Cardiac fibroblast (primary cell): ENCODE measurements at regions not wholly inside any gene's neighbourhood (a gene's known extent, or its start where the extent isn't known, plus 50 kb on each side); places are given as distances from the start of the nearest gene placed in this dataset.

Source experiments
- DNase-seq, 2 donors: peaks; one replicate each; pipeline versions ENCODE4 v3.0.0 to v3.0.0-alpha.2; 2010; ENCODE audit warnings: low read depth in 2 of 2
- H3K4me3 ChIP-seq, 2 donors: replicated peaks in 1 of 2; 1 replicate in 1 of 2; 2 replicates in 1 of 2; pipeline ENCODE4 v1.5.1; 2011; ENCODE audit warnings: low read depth in 2 of 2, low read length in 2 of 2, mild to moderate bottlenecking in 2 of 2, moderate library complexity in 1 of 2
- TF ChIP-seq, protein P1 (sequence below): IDR thresholded peaks from one replicate; pipeline ENCODE4 v1.5.1; 2011; ENCODE audit warnings: low read depth, mild to moderate bottlenecking, low read length, inconsistent platforms

DNA sequence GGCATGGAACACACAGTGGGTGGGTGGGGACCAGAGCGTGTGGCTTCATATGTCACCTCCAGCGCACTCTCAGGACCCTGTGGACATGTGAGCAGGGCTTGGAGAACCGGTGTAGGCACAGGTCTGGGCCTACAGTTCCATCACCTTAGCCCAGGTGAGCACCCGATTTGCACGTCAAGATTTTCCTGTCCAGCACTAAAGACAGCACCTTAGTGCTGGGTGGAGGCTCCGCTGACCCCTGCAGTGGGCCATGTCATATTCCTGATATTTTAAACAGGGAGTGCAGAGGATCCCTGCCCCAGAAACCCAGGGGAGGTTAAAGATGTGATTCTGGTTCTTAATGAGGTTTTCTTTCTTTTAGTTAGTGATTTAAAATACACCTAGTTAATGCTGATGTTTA lies 356.0 kb upstream of the IRX4 start:
- TF ChIP-seq, protein P1, sequence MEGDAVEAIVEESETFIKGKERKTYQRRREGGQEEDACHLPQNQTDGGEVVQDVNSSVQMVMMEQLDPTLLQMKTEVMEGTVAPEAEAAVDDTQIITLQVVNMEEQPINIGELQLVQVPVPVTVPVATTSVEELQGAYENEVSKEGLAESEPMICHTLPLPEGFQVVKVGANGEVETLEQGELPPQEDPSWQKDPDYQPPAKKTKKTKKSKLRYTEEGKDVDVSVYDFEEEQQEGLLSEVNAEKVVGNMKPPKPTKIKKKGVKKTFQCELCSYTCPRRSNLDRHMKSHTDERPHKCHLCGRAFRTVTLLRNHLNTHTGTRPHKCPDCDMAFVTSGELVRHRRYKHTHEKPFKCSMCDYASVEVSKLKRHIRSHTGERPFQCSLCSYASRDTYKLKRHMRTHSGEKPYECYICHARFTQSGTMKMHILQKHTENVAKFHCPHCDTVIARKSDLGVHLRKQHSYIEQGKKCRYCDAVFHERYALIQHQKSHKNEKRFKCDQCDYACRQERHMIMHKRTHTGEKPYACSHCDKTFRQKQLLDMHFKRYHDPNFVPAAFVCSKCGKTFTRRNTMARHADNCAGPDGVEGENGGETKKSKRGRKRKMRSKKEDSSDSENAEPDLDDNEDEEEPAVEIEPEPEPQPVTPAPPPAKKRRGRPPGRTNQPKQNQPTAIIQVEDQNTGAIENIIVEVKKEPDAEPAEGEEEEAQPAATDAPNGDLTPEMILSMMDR: no peak
- no peak overlapping the region for H3K4me3 ChIP-seq
- no peak for DNase-seq

DNA sequence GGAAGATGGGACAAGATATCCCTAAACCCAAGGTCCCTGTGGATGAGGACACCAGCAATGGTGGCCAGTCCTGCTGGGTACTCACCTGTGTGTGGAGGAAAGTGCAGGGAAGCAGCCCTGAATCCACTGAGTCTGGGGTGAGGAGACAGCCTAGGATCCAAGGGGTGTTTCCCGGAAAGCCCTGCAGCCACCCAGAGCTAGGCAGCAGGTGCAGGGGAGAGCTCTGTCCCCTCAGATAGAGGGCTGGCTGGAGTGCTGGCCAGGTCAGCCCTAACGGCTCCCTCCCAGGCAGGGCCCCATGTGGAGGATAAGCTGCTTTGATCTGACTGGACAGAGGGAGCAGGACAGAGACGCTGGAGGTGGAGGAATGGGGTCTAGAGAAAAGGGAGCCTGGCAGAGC lies 344.7 kb upstream of the IRX4 start:
- H3K4me3 ChIP-seq: no peak overlapping the region
- DNase-seq: no peak
- TF ChIP-seq, protein P1: no peak

DNA sequence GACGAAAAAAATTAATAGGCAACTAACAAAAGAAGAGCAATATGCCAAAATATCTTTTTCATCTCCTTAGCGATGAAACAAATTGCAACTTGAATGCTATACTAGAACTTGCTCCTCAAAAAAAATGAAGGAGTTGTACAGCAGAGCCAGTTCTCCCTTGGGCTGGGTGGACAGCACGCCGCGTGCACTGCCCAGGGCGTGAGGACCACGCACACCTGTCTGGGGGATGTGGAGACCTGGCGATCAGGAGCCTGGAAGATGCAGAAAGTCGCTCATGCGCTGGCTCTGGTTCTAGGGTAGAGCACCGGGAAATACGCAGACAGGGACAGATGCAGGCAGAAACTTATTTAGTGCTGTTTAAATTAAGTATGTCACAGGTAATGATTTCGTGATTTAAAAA lies 342.0 kb upstream of the IRX4 start:
- no peak overlapping the region for H3K4me3 ChIP-seq
- TF ChIP-seq, protein P1: no peak
- no peak for DNase-seq

DNA sequence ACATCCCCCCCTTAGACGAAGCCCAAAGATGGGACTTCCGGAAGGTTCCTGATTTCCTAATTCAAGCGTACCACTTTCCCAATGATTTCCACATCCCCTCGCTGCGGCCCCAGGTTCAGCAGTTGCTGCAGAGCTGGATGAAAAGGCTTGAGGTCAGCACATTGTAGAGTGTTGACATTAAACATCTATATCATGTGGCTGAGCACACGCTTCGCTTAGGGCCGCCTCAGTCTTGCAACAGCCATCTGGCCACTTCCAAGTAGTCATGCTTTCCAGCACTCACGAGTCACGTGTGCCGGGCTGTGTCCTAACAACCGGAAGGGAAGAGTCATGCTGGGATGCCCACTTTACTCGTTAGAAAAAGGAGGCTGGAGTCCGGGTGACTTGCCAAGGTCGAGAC lies 340.6 kb upstream of the IRX4 start:
- TF ChIP-seq, protein P1: no peak
- DNase-seq: no peak
- H3K4me3 ChIP-seq: no peak overlapping the region

DNA sequence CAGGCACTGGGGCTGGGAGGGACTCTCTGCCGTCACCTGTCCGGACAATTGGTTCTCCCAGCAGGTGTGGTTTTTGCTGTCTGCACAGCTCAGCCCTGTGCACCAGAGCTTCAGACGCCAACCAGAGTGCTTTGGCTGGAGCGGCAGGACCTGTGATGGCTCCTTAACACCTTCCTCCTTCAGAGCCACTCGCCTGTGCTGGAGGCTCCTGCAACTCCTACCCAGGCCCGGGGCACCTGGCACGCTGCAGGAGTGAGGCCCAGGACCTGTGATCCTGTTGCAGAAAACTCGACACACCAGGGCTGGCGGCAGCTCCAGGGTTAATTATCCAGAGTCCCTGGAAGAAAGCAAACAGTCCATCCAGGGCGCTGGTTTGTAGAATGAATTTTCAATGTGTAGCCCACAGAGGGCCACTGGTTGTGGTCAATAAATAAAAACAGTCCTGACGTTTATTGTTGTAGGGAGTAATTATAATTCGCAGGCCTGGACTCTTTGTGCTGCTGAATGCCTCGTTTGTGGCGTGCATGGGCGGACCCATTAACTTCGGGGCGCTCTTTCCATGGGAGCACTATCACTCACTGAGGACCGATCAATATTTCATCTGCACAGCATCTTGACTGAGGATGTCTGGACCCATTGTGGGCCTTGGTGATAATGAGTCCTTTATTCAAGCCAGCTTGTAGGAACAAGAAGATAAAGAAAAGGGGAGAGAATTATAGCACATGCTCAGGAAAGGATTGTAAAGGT lies 339.7 kb upstream of the IRX4 start:
- TF ChIP-seq, protein P1: no peak
- DNase-seq: no peak
- H3K4me3 ChIP-seq: no peak overlapping the region

DNA sequence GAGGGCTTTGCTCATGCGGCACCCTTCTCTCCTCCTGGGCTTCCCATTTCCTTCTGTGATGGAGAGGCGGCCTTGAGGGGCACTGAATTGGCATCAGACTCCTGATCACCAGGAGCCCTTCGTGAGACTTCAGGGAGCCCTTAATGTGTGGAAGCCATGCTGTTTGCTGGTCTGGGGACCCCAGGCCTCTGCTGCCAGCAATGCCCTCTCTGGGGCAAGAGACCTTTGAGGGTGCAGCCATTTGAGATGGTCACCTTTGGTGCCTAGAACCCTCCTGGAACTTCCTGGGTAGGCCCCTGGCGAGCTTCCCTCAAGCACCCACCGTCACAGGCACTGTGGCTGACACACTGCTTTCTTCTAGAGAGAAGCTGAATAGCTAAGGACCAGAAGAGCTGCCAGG lies 338.7 kb upstream of the IRX4 start:
- TF ChIP-seq, protein P1: no peak
- H3K4me3 ChIP-seq: no peak overlapping the region
- no peak for DNase-seq

DNA sequence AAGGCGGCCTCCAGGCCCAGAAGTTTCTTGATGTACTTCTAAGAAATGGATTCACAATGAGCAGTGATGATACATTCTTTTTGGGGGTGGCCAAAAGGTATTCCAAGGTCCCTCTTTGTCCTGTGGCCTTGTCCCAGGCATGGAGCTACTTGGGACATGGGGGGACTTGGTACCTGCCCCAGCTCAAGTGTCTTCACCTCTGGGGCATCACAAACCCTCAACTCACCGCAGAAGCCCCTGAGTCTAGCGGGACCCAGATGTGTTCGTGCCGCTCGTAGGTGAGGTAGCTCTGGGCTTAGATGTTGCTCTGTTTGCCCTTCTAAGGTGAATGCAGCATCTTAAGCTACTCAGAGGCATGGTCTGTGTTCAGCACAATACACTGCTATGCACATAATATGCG lies 338.0 kb upstream of the IRX4 start:
- DNase-seq: no peak

More for the DNA sequence above, 338.0 kb upstream of the IRX4 start:
- H3K4me3 ChIP-seq: no peak overlapping the region
- TF ChIP-seq, protein P1: no peak
